SK-N-SH (cell line): ENCODE measurements at regions not wholly inside any gene's neighbourhood (a gene's known extent, or its start where the extent isn't known, plus 50 kb on each side); places are given as distances from the start of the nearest gene placed in this dataset.

ENCODE experiments used
- EP300 ChIP-seq, 2 experiments: IDR thresholded peaks; 2 replicates each; pipeline versions ENCODE4 v1.4.0 to v1.6.1; 2012; ENCODE audit warnings: borderline replicate concordance in 1 of 2, low read depth in 1 of 2, low read length in 1 of 2
- GABPA ChIP-seq: IDR thresholded peaks from 2 replicates; pipeline ENCODE4 v1.4.0; 2012; ENCODE audit warnings: low read depth, mild to moderate bottlenecking
- MAX ChIP-seq: IDR thresholded peaks from 2 replicates; pipeline ENCODE4 v1.4.0; 2012; ENCODE audit warnings: low read depth
- NRF1 ChIP-seq: IDR thresholded peaks from 2 replicates; pipeline ENCODE4 v1.6.1; 2012; ENCODE audit warnings: low read depth, mild to moderate bottlenecking, low read length
- POLR2AphosphoS5 ChIP-seq: IDR thresholded peaks from 2 replicates; pipeline ENCODE4 v1.6.1; 2012; ENCODE audit warnings: low read depth, low read length
- RCOR1 ChIP-seq: fragments of 150-350 bp; IDR thresholded peaks from 2 replicates; pipeline ENCODE4 v1.6.1; 2017; ENCODE audit warnings: antibody characterized with exemption, low read length
- YY1 ChIP-seq: IDR thresholded peaks from 2 replicates; pipeline ENCODE4 v1.4.0; 2012; ENCODE audit warnings: low read depth, mild to moderate bottlenecking
- TF ChIP-seq, protein P1 (sequence below): fragments of 200-600 bp; sonication (generic); IDR thresholded peaks from 2 replicates; pipeline ENCODE4 v1.6.1; 2017; ENCODE audit warnings: antibody characterized with exemption, mild to moderate bottlenecking, moderate library complexity
- TF ChIP-seq, protein P2 (sequence below): IDR thresholded peaks from 2 replicates; pipeline ENCODE4 v1.6.1; 2012; ENCODE audit warnings: mild to moderate bottlenecking, low read depth, low read length, moderate library complexity

- TF ChIP-seq NRF1 = no peak
- TF ChIP-seq, protein P1, sequence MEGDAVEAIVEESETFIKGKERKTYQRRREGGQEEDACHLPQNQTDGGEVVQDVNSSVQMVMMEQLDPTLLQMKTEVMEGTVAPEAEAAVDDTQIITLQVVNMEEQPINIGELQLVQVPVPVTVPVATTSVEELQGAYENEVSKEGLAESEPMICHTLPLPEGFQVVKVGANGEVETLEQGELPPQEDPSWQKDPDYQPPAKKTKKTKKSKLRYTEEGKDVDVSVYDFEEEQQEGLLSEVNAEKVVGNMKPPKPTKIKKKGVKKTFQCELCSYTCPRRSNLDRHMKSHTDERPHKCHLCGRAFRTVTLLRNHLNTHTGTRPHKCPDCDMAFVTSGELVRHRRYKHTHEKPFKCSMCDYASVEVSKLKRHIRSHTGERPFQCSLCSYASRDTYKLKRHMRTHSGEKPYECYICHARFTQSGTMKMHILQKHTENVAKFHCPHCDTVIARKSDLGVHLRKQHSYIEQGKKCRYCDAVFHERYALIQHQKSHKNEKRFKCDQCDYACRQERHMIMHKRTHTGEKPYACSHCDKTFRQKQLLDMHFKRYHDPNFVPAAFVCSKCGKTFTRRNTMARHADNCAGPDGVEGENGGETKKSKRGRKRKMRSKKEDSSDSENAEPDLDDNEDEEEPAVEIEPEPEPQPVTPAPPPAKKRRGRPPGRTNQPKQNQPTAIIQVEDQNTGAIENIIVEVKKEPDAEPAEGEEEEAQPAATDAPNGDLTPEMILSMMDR = no peak
- TF ChIP-seq, protein P2, sequence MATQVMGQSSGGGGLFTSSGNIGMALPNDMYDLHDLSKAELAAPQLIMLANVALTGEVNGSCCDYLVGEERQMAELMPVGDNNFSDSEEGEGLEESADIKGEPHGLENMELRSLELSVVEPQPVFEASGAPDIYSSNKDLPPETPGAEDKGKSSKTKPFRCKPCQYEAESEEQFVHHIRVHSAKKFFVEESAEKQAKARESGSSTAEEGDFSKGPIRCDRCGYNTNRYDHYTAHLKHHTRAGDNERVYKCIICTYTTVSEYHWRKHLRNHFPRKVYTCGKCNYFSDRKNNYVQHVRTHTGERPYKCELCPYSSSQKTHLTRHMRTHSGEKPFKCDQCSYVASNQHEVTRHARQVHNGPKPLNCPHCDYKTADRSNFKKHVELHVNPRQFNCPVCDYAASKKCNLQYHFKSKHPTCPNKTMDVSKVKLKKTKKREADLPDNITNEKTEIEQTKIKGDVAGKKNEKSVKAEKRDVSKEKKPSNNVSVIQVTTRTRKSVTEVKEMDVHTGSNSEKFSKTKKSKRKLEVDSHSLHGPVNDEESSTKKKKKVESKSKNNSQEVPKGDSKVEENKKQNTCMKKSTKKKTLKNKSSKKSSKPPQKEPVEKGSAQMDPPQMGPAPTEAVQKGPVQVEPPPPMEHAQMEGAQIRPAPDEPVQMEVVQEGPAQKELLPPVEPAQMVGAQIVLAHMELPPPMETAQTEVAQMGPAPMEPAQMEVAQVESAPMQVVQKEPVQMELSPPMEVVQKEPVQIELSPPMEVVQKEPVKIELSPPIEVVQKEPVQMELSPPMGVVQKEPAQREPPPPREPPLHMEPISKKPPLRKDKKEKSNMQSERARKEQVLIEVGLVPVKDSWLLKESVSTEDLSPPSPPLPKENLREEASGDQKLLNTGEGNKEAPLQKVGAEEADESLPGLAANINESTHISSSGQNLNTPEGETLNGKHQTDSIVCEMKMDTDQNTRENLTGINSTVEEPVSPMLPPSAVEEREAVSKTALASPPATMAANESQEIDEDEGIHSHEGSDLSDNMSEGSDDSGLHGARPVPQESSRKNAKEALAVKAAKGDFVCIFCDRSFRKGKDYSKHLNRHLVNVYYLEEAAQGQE = no peak
- TF ChIP-seq EP300 (IDR thresholded peaks at IDR 0.05; ENCODE audit: borderline replicate concordance in 1 of 2, low read depth in 1 of 2, low read length in 1 of 2) = no peak
- no peak for TF ChIP-seq RCOR1
- TF ChIP-seq POLR2AphosphoS5 = no peak
- no peak for TF ChIP-seq MAX
- TF ChIP-seq GABPA = no peak
- TF ChIP-seq YY1 = no peak
Measured at GRCh38 chr12:86931714-86932113, 675.5 kb upstream of the MGAT4C start.
